Hepatocyte (in vitro differentiated cells): ENCODE measurements at regions not wholly inside any gene's neighbourhood (a gene's known extent, or its start where the extent isn't known, plus 50 kb on each side); places are given as distances from the start of the nearest gene placed in this dataset.
A peak's percentile ranks its signal among the peaks of the same experiment; 100 is the strongest.

Experiments used
- DNase-seq: peaks from one replicate; pipeline ENCODE4 v3.0.0-alpha.2; 2016; ENCODE audit warnings: low spot score
- H2AFZ ChIP-seq: fragments of 200-600 bp; sonication (generic); 2 replicates; pipeline ENCODE4 v1.6.0; 2016; ENCODE audit warnings: antibody characterized with exemption, mild to moderate bottlenecking
- H3K27ac ChIP-seq: fragments of 200-600 bp; sonication (generic); 2 replicates; pipeline ENCODE4 v1.5.1; 2016; ENCODE audit warnings: mild to moderate bottlenecking
- H3K27me3 ChIP-seq: fragments of 200-600 bp; sonication (generic); 2 replicates; pipeline ENCODE4 v1.6.1; 2016
- H3K36me3 ChIP-seq: fragments of 200-600 bp; sonication (generic); replicated peaks from 2 replicates; pipeline ENCODE4 v1.5.1; 2016; ENCODE audit warnings: low read depth; ENCODE audit not compliant: insufficient read depth
- H3K4me1 ChIP-seq: fragments of 200-600 bp; sonication (generic); 2 replicates; pipeline ENCODE4 v1.5.1; 2016; ENCODE audit warnings: mild to moderate bottlenecking, moderate library complexity; ENCODE audit not compliant: insufficient read depth
- H3K4me2 ChIP-seq: fragments of 200-600 bp; sonication (generic); 2 replicates; pipeline ENCODE4 v1.6.0; 2016
- H3K4me3 ChIP-seq: fragments of 200-600 bp; sonication (generic); 2 replicates; pipeline ENCODE4 v1.5.1; 2016; ENCODE audit warnings: mild to moderate bottlenecking
- H3K79me2 ChIP-seq: fragments of 200-600 bp; sonication (generic); 2 replicates; pipeline ENCODE4 v1.6.0; 2017; ENCODE audit warnings: mild to moderate bottlenecking
- H3K9me2 ChIP-seq: fragments of 200-600 bp; sonication (generic); replicated peaks from 2 replicates; pipeline ENCODE4 v1.6.0; 2017; ENCODE audit warnings: mild to moderate bottlenecking; ENCODE audit not compliant: insufficient read depth
- H3K9me3 ChIP-seq: fragments of 200-600 bp; sonication (generic); 2 replicates; pipeline ENCODE4 v1.5.1; 2016; ENCODE audit warnings: low read depth, mild to moderate bottlenecking
- H4K20me1 ChIP-seq: fragments of 200-600 bp; sonication (generic); 2 replicates; pipeline ENCODE4 v1.6.0; 2016; ENCODE audit warnings: mild to moderate bottlenecking; ENCODE audit not compliant: insufficient read depth, poor library complexity, severe bottlenecking
- EZH2 ChIP-seq: fragments of 200-600 bp; sonication (generic); IDR thresholded peaks from 2 replicates; pipeline ENCODE4 v1.6.1; 2016; ENCODE audit warnings: antibody characterized with exemption, mild to moderate bottlenecking, borderline replicate concordance
- EZH2phosphoT487 ChIP-seq: fragments of 200-600 bp; sonication (generic); IDR thresholded peaks from one replicate; pipeline ENCODE4 v1.6.1; 2018; ENCODE audit warnings: antibody characterized with exemption, mild to moderate bottlenecking, low read depth, moderate library complexity; ENCODE audit not compliant: unreplicated experiment, severe bottlenecking
- WGBS: methylation state at CpG from one replicate; pipeline ENCODE4 v1.1.6; 2016; ENCODE audit warnings: low lambda C conversion rate; ENCODE audit errors: missing lambda C conversion rate; 5-methylcytosine and 5-hydroxymethylcytosine counted together
- TF ChIP-seq, protein P1 (sequence below): fragments of 200-600 bp; sonication (generic); IDR thresholded peaks from 2 replicates; pipeline ENCODE4 v1.5.1; 2016; ENCODE audit warnings: antibody characterized with exemption, mild to moderate bottlenecking; ENCODE audit not compliant: poor library complexity

DNA sequence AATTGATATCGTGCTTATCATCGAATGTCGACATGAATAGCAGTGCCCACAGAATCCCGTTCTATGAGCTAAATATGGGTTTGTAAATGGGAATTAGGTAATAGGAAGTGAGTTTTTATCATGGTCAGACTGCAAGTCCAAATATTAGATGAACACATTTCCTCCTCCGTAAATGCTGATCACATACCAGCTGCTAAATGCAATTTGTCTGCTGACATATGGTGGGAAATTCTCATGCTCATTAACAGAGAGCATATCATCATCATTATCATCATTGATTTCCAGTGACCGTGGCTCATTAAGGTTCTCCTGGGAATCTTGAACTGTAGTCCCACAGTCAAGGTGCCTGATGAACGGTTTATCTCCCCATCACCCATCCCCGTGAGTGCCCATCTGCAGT is 998.8 kb upstream of the TMEM132C start:
- no peak for DNase-seq
- H3K4me2 ChIP-seq: no peak overlapping the region
- H3K27me3 ChIP-seq: no peaks in the 10 kb centered on the region
- no peaks in the 10 kb centered on the region for H3K9me2 ChIP-seq
- H3K79me2 ChIP-seq: no peaks in the 10 kb centered on the region
- no peaks in the 10 kb centered on the region for H3K36me3 ChIP-seq
- no peaks in the 10 kb centered on the region for H3K4me1 ChIP-seq
- 80% methylated on average over 8 of the region's 8 CpGs for WGBS
- H3K9me3 ChIP-seq: no peaks in the 10 kb centered on the region
- no peak for TF ChIP-seq EZH2phosphoT487
- TF ChIP-seq, protein P1, sequence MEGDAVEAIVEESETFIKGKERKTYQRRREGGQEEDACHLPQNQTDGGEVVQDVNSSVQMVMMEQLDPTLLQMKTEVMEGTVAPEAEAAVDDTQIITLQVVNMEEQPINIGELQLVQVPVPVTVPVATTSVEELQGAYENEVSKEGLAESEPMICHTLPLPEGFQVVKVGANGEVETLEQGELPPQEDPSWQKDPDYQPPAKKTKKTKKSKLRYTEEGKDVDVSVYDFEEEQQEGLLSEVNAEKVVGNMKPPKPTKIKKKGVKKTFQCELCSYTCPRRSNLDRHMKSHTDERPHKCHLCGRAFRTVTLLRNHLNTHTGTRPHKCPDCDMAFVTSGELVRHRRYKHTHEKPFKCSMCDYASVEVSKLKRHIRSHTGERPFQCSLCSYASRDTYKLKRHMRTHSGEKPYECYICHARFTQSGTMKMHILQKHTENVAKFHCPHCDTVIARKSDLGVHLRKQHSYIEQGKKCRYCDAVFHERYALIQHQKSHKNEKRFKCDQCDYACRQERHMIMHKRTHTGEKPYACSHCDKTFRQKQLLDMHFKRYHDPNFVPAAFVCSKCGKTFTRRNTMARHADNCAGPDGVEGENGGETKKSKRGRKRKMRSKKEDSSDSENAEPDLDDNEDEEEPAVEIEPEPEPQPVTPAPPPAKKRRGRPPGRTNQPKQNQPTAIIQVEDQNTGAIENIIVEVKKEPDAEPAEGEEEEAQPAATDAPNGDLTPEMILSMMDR: no peak
- TF ChIP-seq EZH2: no peak
- no peaks in the 10 kb centered on the region for H4K20me1 ChIP-seq
- no peak overlapping the region for H3K4me3 ChIP-seq
- H3K27ac ChIP-seq: no peak overlapping the region
- no peak overlapping the region for H2AFZ ChIP-seq

DNA sequence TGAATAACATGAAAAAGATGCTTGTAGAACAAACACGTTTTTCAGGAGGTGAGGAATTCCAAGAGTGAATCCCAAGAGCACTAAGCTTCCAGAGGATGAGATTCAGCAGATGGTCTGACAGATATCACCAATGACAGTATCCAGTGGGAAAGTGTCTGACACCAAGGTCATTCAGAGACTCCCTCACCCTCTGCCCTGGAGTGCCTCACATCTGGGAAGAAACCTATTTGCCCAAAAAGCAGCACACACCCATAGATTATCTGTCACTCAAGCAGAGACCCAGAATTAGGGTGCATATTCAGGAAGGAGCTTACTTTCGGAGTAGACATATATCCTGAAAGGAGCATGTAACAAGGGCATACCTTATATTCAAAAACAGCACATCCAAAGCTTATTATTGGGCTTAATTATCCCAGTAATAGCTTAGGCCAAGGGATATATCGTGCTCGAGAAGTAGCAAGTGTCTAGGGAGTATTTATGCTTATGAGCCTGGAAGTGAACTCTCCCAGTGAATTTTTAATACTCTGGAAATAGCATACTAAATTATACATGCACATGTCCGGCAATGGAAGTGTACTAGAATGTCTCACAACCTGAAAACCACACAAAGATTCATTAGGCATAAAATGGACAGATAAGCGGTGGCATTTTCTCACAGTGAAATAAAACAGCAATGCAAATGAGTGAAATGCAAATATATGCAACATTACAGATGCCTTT is 998.1 kb upstream of the TMEM132C start:
- DNase-seq: no peak
- no peaks in the 10 kb centered on the region for H3K27me3 ChIP-seq
- no peaks in the 10 kb centered on the region for H3K9me3 ChIP-seq
- H3K36me3 ChIP-seq: no peaks in the 10 kb centered on the region
- TF ChIP-seq EZH2phosphoT487 (no peak), EZH2 (no peak)
- TF ChIP-seq, protein P1: no peak
- no peak overlapping the region for H3K27ac ChIP-seq
- WGBS: 76% methylated on average over 6 of the region's 6 CpGs
- no peak overlapping the region for H2AFZ ChIP-seq
- no peaks in the 10 kb centered on the region for H3K4me1 ChIP-seq
- no peaks in the 10 kb centered on the region for H4K20me1 ChIP-seq
- no peak overlapping the region for H3K4me2 ChIP-seq
- H3K4me3 ChIP-seq: no peak overlapping the region
- no peaks in the 10 kb centered on the region for H3K79me2 ChIP-seq
- no peaks in the 10 kb centered on the region for H3K9me2 ChIP-seq

DNA sequence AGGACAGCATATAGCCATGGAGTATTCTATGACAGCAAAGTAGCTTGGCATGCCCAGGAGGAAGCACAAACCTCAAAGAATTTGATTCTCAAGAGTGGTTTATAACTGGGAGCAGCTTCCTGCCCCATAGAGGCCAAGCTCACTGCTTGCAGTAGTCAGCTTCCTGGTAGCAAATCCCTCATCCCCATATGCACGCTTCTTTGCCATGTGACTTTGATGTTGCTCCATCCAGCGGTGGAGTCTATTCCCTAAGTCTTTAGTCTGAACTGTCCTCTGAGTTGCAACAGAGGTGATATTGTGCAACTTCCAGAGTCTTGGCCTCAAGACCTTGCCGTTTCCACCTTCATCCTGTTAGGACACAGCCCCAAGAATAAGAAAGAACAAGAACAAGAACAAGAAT is 996.8 kb upstream of the TMEM132C start:
- Histone ChIP-seq H3K27ac (no peak overlapping the region), H3K36me3 (no peaks in the 10 kb centered on the region), H3K9me3 (no peaks in the 10 kb centered on the region), H3K9me2 (no peaks in the 10 kb centered on the region), H3K4me3 (no peak overlapping the region), H4K20me1 (no peaks in the 10 kb centered on the region), H3K4me2 (no peak overlapping the region), H3K27me3 (peaks cover 3% of the 10 kb centered on the region), H3K79me2 (no peaks in the 10 kb centered on the region), H3K4me1 (no peaks in the 10 kb centered on the region), H2AFZ (no peak overlapping the region)
- TF ChIP-seq, protein P1: no peak
- TF ChIP-seq EZH2 (no peak), EZH2phosphoT487 (no peak)
- WGBS: 70% methylated on average over 3 of the region's 3 CpGs
- DNase-seq: peak; percentile 18

DNA sequence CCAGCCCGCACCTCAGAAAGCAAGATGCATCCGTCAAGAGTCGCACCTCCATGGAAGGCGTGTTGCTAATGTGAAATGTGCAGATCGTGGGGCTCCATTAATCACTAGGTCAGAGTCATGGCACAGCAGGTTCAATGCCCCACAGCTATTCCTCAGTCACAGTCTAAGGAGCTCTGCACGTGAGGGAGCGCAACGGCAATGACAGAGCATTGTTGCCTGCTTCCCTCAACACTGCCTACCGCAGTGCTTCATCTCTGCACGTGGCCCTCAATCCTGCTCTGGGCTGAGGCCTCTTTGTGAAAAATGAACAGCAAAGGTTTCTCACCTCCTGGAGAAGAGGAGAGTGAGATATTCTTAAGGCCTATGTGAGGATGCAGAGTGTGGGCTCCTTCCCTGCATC is 995.2 kb upstream of the TMEM132C start:
- no peak overlapping the region for H2AFZ ChIP-seq
- no peaks in the 10 kb centered on the region for H3K36me3 ChIP-seq
- no peaks in the 10 kb centered on the region for H3K79me2 ChIP-seq
- DNase-seq: no peak
- no peaks in the 10 kb centered on the region for H3K4me1 ChIP-seq
- no peaks in the 10 kb centered on the region for H3K9me2 ChIP-seq
- H3K27me3 ChIP-seq: peaks cover 7% of the 10 kb centered on the region
- H4K20me1 ChIP-seq: no peaks in the 10 kb centered on the region
- H3K4me3 ChIP-seq: no peak overlapping the region
- 89% methylated on average over 10 of the region's 10 CpGs for WGBS
- H3K27ac ChIP-seq: no peak overlapping the region
- no peak for TF ChIP-seq EZH2phosphoT487
- TF ChIP-seq, protein P1: no peak
- no peaks in the 10 kb centered on the region for H3K9me3 ChIP-seq
- no peak overlapping the region for H3K4me2 ChIP-seq
